ENCODE measurements at regions not wholly inside any gene's neighbourhood (a gene's known extent, or its start where the extent isn't known, plus 50 kb on each side); places are given as distances from the start of the nearest gene placed in this dataset.

- dilution Hi-C loops (cut with HindIII; ENCODE audit: low sequenced_read_pairs, unreplicated experiment), result no loop called here
- H3K18ac ChIP-seq (ENCODE audit: low read depth, low read length), result no peak overlapping the region
- H3K36me3 ChIP-seq (ENCODE audit: control insufficient read depth, insufficient read depth, low read length), result no peaks in the 10 kb centered on the region
- H2BK15ac ChIP-seq (ENCODE audit: low read depth, low read length), result no peak overlapping the region
- TF ChIP-seq FOS (IDR thresholded peaks at IDR 0.05; ENCODE audit: low read depth, low read length), result no peak
- TF ChIP-seq POLR2A (IDR thresholded peaks at IDR 0.05; ENCODE audit: low read depth, low read length), result no peak
- no peak for TF ChIP-seq CEBPB (IDR thresholded peaks at IDR 0.05; ENCODE audit: low read depth, low read length)
- no peak for ATAC-seq (ENCODE audit: low read depth)
- no peak overlapping the region for H4K91ac ChIP-seq (ENCODE audit: insufficient read depth, low read depth, low read length)
- H4K8ac ChIP-seq (ENCODE audit: low read depth in 2 of 2, low read length in 2 of 2), result no peak overlapping the region
- H2BK120ac ChIP-seq (ENCODE audit: low read depth, low read length), result no peak overlapping the region
- no peak overlapping the region for H3K23ac ChIP-seq (ENCODE audit: low read depth, low read length)
- no peak for DNase-seq
- no peak overlapping the region for H3K14ac ChIP-seq (replicated peaks; ENCODE audit: low read depth, low read length)
- WGBS, 2 experiments (ENCODE audit: extremely low coverage in 2 of 2, insufficient read length in 1 of 2), result 90% methylated on average over 2 of the region's 3 CpGs; no CpG with 5 or more reads in 1 of the 2 experiments
- H3K4me3 ChIP-seq (ENCODE audit: insufficient read depth, low read depth, low read length), result no peak overlapping the region
- H2AK5ac ChIP-seq (ENCODE audit: low read depth, low read length), result no peak overlapping the region
- BruUV-seq (replicated peaks), result no TSS peak
- no peak overlapping the region for H3K56ac ChIP-seq (ENCODE audit: extremely low read depth, insufficient read depth, low read length)
- no peaks in the 10 kb centered on the region for H4K20me1 ChIP-seq (ENCODE audit: insufficient read depth, low read length)
- H4K5ac ChIP-seq (ENCODE audit: low read depth, low read length), result no peak overlapping the region
- H2AK9ac ChIP-seq (replicated peaks; ENCODE audit: low read depth, low read length, poor library complexity), result no peak overlapping the region
- no peaks in the 10 kb centered on the region for H3K9me1 ChIP-seq (ENCODE audit: insufficient read depth, low read length)
- peaks cover 2% of the 10 kb centered on the region for H3K9me3 ChIP-seq (ENCODE audit: control insufficient read depth, insufficient read depth, low read length)
- no peak overlapping the region for H3K4me2 ChIP-seq (ENCODE audit: low read depth, low read length)
- no peak overlapping the region for H2AFZ ChIP-seq (replicated peaks; ENCODE audit: low read length, poor library complexity)
- H3K27me3 ChIP-seq (ENCODE audit: control insufficient read depth, insufficient read depth, low read length), result peaks cover 2% of the 10 kb centered on the region
- H3K9ac ChIP-seq (ENCODE audit: low read depth, low read length), result no peak overlapping the region
- POLR2A ChIA-PET (ENCODE audit: unreplicated experiment), result no interaction called here
- H3K79me1 ChIP-seq (ENCODE audit: low read depth in 1 of 2, low read length in 2 of 2), result no peaks in the 10 kb centered on the region
- no peak overlapping the region for H3K4ac ChIP-seq (ENCODE audit: low read depth, low read length)
- intact Hi-C loops (cut with micrococcal nuclease), result no loop called here
- no peak overlapping the region for H2BK20ac ChIP-seq (ENCODE audit: low read depth, low read length)
- H3K4me1 ChIP-seq (ENCODE audit: control insufficient read depth, insufficient read depth, low read length), result no peaks in the 10 kb centered on the region
- no peak overlapping the region for H2BK5ac ChIP-seq (ENCODE audit: low read depth, low read length, poor library complexity, severe bottlenecking)
- CTCF ChIA-PET, result no interaction called here
- no peak overlapping the region for H3K27ac ChIP-seq (ENCODE audit: insufficient read depth, low read length)
- in situ Hi-C loops (cut with MboI; ENCODE audit: low sequenced_read_pairs), result no loop called here
These were observed 680.4 kb downstream of the TDRD15 start for GRCh38 chr2:21804151-21804550.

Data from IMR-90 (cell line).